HAP-1 (cell line): ENCODE measurements at regions not wholly inside any gene's neighbourhood (a gene's known extent, or its start where the extent isn't known, plus 50 kb on each side); places are given as distances from the start of the nearest gene placed in this dataset.

ENCODE experiments used
- DNase-seq, 2 experiments: peaks; one replicate each; pipeline ENCODE4 v3.0.0-alpha.2; 2016 to 2020; ENCODE audit warnings: low spot score in 2 of 2
- H3K27me3 ChIP-seq: fragments of 250-450 bp; sonication (Bioruptor Pico); 2 replicates; pipeline ENCODE4 v1.5.1; 2020; ENCODE audit warnings: low read depth, mild to moderate bottlenecking, moderate library complexity
- H3K36me3 ChIP-seq: fragments of 250-450 bp; sonication (Bioruptor Pico); replicated peaks from 2 replicates; pipeline ENCODE4 v1.5.1; 2020; ENCODE audit warnings: mild to moderate bottlenecking
- H3K4me1 ChIP-seq: fragments of 250-450 bp; sonication (Bioruptor Pico); 2 replicates; pipeline ENCODE4 v1.5.1; 2020; ENCODE audit warnings: mild to moderate bottlenecking
- H3K4me3 ChIP-seq: fragments of 250-450 bp; sonication (Bioruptor Pico); 2 replicates; pipeline ENCODE4 v1.5.1; 2020; ENCODE audit warnings: mild to moderate bottlenecking, moderate library complexity
- H3K9me3 ChIP-seq: fragments of 250-450 bp; sonication (Bioruptor Pico); 2 replicates; pipeline ENCODE4 v1.5.1; 2020; ENCODE audit warnings: mild to moderate bottlenecking, moderate library complexity
- in situ Hi-C: fragments of 300-500 bp; cut with MboI; formaldehyde crosslinking; loops from 3 replicates; pipeline ENCODE4 v1.14.3; 2020; ENCODE audit warnings: low sequenced_read_pairs, inconsistent platforms, mixed read lengths

GRCh38 chr3:177764933-177765332, 567.7 kb upstream of the TBL1XR1 start:
- H3K9me3 ChIP-seq, result no peaks in the 10 kb centered on the region
- H3K4me3 ChIP-seq, result no peak overlapping the region
- no peaks in the 10 kb centered on the region for H3K27me3 ChIP-seq
- no peaks in the 10 kb centered on the region for H3K4me1 ChIP-seq
- DNase-seq, result no peak
- in situ Hi-C loops, result no loop called here
- H3K36me3 ChIP-seq, result no peaks in the 10 kb centered on the region

GRCh38 chr3:177770383-177771230, 573.3 kb upstream of the TBL1XR1 start:
- Histone ChIP-seq H3K27me3 (peaks cover 2% of the 10 kb centered on the region; the same call in 1 of the 2 replicates), H3K9me3 (no peaks in the 10 kb centered on the region), H3K4me3 (no peak overlapping the region), H3K36me3 (no peaks in the 10 kb centered on the region), H3K4me1 (no peaks in the 10 kb centered on the region)
- in situ Hi-C loops, result no loop called here
- no peak for DNase-seq

- no peaks in the 10 kb centered on the region for H3K36me3 ChIP-seq
- no peaks in the 10 kb centered on the region for H3K4me1 ChIP-seq
- in situ Hi-C loops, result no loop called here
- no peak for DNase-seq
- H3K27me3 ChIP-seq, result peaks cover 2% of the 10 kb centered on the region; the same call in 1 of the 2 replicates
- H3K4me3 ChIP-seq, result no peak overlapping the region
- H3K9me3 ChIP-seq, result no peaks in the 10 kb centered on the region
These were observed 574.5 kb upstream of the TBL1XR1 start for GRCh38 chr3:177771780-177772179.

GRCh38 chr3:177772908-177773557, 575.8 kb upstream of the TBL1XR1 start:
- Histone ChIP-seq H3K36me3 (no peaks in the 10 kb centered on the region), H3K9me3 (no peaks in the 10 kb centered on the region), H3K4me1 (no peaks in the 10 kb centered on the region), H3K4me3 (no peak overlapping the region), H3K27me3 (peaks cover 2% of the 10 kb centered on the region; the same call in 1 of the 2 replicates)
- no peak for DNase-seq
- in situ Hi-C loops, result no loop called here

GRCh38 chr3:177773717-177774116, 576.4 kb upstream of the TBL1XR1 start:
- DNase-seq, result no peak
- Histone ChIP-seq H3K4me1 (no peaks in the 10 kb centered on the region), H3K4me3 (no peak overlapping the region), H3K36me3 (no peaks in the 10 kb centered on the region), H3K9me3 (no peaks in the 10 kb centered on the region), H3K27me3 (peaks cover 2% of the 10 kb centered on the region; the same call in 1 of the 2 replicates)
- in situ Hi-C loops, result no loop called here

GRCh38 chr3:177776661-177777101, 579.4 kb upstream of the TBL1XR1 start:
- Histone ChIP-seq H3K9me3 (no peaks in the 10 kb centered on the region), H3K27me3 (peaks cover 2% of the 10 kb centered on the region; the same call in 1 of the 2 replicates), H3K4me3 (no peak overlapping the region), H3K4me1 (no peaks in the 10 kb centered on the region), H3K36me3 (no peaks in the 10 kb centered on the region)
- DNase-seq, result no peak
- in situ Hi-C loops, result no loop called here

- Histone ChIP-seq H3K4me1 (no peaks in the 10 kb centered on the region), H3K36me3 (no peaks in the 10 kb centered on the region), H3K9me3 (no peaks in the 10 kb centered on the region), H3K27me3 (peaks cover 2% of the 10 kb centered on the region; the same call in 1 of the 2 replicates), H3K4me3 (no peak overlapping the region)
- in situ Hi-C loops, result no loop called here
- peak; percentile 51 to 71 for DNase-seq
These were observed 580.4 kb upstream of the TBL1XR1 start for GRCh38 chr3:177777699-177778098.

- no peaks in the 10 kb centered on the region for H3K9me3 ChIP-seq
- H3K36me3 ChIP-seq, result no peaks in the 10 kb centered on the region
- H3K27me3 ChIP-seq, result peaks cover 2% of the 10 kb centered on the region; the same call in 1 of the 2 replicates
- no peak overlapping the region for H3K4me3 ChIP-seq
- no peak for DNase-seq
- in situ Hi-C loops, result no loop called here
- no peaks in the 10 kb centered on the region for H3K4me1 ChIP-seq
These were observed 581.4 kb upstream of the TBL1XR1 start for GRCh38 chr3:177778633-177779032.

GRCh38 chr3:177781686-177782161, 584.4 kb upstream of the TBL1XR1 start:
- Histone ChIP-seq H3K27me3 (no peaks in the 10 kb centered on the region), H3K9me3 (no peaks in the 10 kb centered on the region), H3K36me3 (no peaks in the 10 kb centered on the region), H3K4me1 (no peaks in the 10 kb centered on the region), H3K4me3 (no peak overlapping the region)
- in situ Hi-C loops, result no loop called here
- no peak for DNase-seq

GRCh38 chr3:177783338-177783737, 586.1 kb upstream of the TBL1XR1 start:
- DNase-seq, result no peak
- no peaks in the 10 kb centered on the region for H3K36me3 ChIP-seq
- H3K9me3 ChIP-seq, result no peaks in the 10 kb centered on the region
- no peak overlapping the region for H3K4me3 ChIP-seq
- no peaks in the 10 kb centered on the region for H3K4me1 ChIP-seq
- no peaks in the 10 kb centered on the region for H3K27me3 ChIP-seq
- in situ Hi-C loops, result no loop called here

- Histone ChIP-seq H3K36me3 (no peaks in the 10 kb centered on the region), H3K4me3 (no peak overlapping the region), H3K4me1 (no peaks in the 10 kb centered on the region), H3K9me3 (no peaks in the 10 kb centered on the region), H3K27me3 (no peaks in the 10 kb centered on the region)
- DNase-seq, result no peak
- in situ Hi-C loops, result no loop called here
These were observed 586.5 kb upstream of the TBL1XR1 start for GRCh38 chr3:177783767-177784166.

- H3K9me3 ChIP-seq, result no peaks in the 10 kb centered on the region
- H3K4me3 ChIP-seq, result no peak overlapping the region
- no peak for DNase-seq
- in situ Hi-C loops, result no loop called here
- H3K4me1 ChIP-seq, result no peaks in the 10 kb centered on the region; the same call in 1 of the 2 replicates
- no peaks in the 10 kb centered on the region for H3K36me3 ChIP-seq
- no peaks in the 10 kb centered on the region for H3K27me3 ChIP-seq
These were observed 590.2 kb upstream of the TBL1XR1 start for GRCh38 chr3:177787279-177788041.

- DNase-seq, result no peak
- Histone ChIP-seq H3K4me3 (no peak overlapping the region), H3K36me3 (no peaks in the 10 kb centered on the region), H3K9me3 (no peaks in the 10 kb centered on the region), H3K4me1 (peaks cover 10% of the 10 kb centered on the region), H3K27me3 (no peaks in the 10 kb centered on the region)
- in situ Hi-C loops, result no loop called here
These were observed 592.2 kb upstream of the TBL1XR1 start for GRCh38 chr3:177789500-177789899.
